NCI-H1417 treated with DMSO at 0.1 percent for 48 hours (cell line): ENCODE measurements at regions not wholly inside any gene's neighbourhood (a gene's known extent, or its start where the extent isn't known, plus 50 kb on each side); places are given as distances from the start of the nearest gene placed in this dataset.

ENCODE experiments used
- DNase-seq: peaks from one replicate; lab custom pipeline; 2025; lab: John Stamatoyannopoulos, UW

DNA sequence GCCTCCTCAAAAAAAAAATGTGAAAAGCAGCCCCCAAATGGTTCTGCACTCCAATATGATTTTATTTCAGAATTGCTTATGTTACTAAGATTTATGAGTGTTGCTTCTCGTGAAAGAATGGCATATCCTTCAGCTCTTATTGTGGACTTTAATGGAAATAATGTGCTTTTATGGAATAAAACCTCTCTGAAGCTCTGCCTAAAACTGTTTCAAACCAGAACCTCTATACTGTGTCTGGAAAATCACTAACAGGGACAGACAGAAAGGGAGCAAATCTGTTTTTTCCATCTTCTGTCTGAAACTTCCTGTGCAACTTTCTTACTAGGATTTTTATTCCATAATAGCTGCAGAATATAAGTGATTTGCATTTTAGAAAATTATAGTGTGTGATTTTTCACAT lies 493.1 kb downstream of the ANKRD50 start:
- no peak for DNase-seq

DNA sequence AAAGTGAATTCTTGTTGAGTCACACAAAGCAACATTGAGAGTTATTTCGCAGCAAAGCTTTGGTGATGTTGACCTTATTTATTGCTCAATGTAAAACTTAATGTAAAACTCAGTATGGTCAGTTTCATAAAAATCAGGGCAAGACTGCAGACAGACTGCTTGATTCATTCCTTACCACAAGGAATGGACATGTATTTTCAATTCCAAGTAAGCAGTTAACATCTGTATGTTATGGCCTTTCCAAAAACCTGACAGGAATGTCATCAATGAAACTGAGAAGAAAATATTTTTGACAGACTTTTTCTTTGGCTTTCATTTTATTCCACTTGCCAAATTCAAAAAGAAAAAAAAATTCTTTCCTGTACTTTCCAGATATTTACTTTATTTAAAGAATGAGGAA lies 488.3 kb downstream of the ANKRD50 start:
- no peak for DNase-seq

DNA sequence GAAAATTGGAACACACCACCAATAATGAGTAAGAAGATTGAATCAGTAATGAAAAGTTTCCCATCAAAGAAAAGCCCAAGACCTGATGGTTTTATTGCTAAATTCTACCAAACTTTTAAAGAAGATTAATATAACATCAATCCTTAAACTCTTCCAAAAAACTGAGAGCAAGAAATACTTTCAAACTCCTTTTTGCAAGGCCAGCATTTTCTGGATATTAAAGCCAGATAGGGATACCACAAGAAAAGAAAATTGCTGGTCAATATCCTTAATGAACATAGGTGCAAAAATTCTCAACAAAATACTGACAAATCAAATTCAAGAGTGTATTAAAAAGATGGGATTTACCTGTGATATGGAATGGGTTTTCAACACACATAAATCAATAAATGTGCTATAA lies 484.6 kb downstream of the ANKRD50 start:
- no peak for DNase-seq

DNA sequence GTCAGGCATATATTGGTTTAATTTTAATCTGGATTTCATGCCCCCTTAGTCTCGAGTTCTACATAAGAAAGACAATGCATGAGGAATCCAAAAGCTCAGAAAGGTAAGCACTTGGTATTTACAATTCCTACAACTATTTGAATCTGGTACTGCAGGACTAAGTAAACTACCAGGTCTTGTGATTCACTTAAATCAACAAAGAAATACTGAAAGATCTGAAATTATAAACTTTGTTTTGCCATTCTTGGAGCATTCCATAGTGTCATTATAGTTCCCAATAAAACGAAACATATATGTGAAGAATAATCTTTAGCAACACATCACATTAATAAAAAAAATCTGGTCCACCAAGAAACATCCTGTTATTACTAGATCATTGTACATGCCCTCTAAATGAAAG lies 482.3 kb downstream of the ANKRD50 start:
- DNase-seq, result no peak

DNA sequence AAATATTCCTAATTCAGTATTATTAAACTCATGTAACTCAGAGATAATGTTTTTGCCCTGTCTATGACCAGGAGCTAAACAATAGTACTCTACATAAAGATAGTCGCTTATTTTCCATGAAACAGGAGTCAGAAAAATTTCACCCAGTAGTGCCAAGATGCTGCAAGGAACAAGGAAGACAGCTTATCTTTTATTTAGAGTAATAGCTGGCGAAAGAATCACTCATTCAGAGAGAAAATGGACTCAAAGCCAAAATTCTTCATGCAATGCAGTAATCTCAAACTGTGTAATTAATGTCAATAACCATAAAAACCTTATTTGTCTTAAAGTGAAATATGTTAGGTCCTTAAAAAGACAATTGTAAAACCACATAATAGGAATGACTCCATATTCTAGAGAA lies 477.8 kb downstream of the ANKRD50 start:
- no peak for DNase-seq

DNA sequence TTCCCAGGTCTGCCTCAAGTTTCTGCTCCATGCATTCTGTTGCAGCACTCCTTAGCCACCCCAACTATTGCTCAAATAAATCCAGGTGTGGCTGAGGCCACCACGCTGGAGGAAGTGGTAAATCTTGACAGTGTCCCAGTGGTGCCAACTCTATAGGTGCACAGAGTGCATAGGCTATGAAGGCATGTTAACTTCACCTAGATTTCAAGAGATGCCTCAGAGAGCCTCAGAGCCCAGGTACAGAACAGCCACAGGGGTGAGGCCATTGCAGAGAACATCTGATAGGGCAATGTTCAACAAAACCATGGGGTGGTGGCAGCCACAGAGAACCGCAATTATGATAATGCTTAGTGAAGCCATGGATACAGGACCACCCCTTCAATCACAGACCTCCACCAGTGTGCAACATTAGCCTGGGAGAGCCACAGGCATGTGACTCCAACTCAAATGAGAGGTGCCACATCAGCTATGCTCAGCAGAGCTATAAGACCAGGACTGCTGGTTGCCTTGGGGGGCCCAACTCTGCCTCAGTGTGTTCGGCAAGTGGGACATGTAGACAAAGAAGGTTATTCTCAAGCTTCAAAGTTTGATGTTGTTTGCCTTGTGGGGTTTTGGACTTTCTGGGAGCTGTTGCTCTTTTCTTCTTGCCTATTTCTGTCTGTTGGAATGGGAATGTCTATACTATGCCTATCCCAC lies 468.7 kb downstream of the ANKRD50 start:
- DNase-seq, result no peak

DNA sequence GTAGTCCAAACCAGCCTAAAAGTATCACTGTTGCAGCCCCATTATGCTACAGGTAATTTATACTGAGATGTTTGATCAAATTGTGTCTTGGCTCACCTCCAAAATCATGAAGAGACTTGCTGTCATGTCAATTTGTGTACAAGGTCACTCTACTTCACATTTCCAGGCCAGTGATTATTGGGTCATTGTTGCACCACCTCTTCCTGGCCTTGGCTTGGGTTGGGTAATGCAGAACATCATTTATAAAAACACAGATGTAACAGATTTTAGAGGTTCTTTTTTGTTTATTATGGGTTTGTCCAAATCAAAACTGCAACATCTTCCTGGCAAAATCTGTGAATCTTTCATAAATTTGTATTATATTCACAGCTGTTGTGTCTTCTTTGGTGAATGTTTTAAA lies 459.5 kb downstream of the ANKRD50 start:
- peak; percentile 70 for DNase-seq

DNA sequence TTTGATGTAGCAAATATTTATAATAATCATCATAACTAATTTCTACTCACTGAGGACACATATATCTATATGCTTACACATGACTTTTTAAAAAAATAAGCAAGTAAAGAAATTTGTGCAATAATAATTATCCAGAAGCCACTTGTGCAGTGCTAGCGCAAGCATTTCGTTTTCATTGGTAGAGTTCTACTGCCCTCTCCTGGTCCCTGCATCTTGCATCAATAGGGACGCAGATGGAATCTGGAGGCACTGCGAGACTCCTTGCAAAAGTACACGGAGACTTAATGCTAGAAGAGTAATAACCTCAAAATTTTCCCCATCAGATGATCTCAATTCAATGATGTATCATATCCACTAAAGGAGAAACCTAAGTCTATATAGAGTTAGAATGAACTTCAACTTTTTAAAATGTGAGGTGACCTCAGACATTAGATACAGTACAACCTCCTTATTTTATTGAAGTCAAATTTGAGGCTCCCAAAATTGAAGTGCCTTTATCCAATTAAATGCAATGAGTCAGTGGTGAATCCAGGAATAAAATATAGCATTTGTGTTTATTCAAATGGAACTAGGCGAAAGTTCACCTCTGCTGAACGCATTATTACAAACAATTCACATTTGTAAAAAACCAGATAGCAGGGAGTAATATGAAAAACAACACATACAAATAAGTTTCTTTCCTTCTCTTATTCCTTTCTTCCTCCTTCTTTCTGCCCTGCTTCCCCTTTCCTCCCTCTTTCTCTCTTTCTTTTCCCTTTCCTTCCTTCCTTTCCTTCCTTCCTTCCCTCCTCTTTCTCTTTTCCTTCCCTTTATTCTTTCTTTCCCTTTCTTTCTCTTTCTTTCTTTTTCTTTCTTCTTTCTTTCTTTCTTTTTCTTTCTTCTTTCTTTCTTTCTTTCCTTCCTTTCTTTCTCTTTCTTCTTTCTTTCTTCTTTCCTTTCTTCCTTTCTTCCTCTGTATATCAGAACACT lies 450.0 kb downstream of the ANKRD50 start:
- DNase-seq, result peak; percentile 34

DNA sequence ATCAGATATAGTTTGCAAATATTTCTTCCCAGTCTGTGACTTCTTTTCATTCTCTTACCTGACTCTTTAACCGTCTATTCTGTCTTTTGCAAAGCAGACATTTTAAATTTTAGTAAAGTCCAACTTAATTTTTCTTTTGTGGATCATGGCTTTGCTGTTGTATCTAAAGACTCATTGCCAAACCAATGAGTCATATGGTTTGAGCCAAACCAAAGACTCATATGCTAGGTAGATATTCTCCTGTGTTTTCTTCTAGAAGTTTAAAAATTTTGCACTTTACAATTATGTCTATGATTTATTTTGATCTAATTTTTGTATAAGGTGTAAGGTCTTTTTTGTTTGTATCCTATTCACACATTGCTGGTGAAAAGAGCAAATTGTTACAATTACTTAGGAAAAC lies 446.8 kb downstream of the ANKRD50 start:
- DNase-seq, result no peak

DNA sequence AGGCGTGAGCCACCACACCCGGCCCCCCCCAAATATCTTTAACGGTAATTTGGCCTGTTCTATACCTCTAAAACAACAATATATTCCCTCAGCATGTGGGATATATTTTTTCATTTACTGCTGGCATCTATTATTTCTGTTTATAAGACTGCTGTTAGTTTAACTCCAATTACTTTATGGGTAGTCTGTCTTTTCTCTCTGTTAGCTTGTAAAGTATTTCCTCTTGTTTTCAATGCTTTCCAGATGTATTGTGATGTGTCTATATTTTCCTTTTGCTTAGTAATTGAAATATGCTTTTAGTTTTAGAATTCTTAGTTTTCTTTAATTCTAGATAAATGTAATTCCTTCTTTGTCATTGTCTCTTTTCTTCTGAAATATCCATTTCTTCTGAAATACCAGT lies 445.8 kb downstream of the ANKRD50 start:
- no peak for DNase-seq

DNA sequence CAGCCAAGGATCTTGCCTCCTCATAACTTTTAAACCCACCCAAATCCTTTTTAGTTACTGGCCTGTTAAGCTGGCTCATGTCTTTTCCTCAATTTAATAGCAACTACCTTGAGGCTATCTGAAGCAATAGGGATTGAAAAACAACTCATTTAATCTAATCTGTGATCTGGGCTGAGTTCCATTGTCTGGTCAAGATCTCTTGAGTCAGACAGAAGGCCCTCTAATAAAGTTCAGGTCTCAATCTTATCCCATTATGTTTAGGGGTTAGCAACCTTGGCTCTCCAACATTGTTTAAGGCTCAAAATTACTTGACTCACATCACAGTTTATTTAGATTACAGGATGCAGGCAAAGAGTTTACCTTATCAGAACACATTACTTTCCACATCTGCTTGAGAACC lies 436.1 kb downstream of the ANKRD50 start:
- no peak for DNase-seq

DNA sequence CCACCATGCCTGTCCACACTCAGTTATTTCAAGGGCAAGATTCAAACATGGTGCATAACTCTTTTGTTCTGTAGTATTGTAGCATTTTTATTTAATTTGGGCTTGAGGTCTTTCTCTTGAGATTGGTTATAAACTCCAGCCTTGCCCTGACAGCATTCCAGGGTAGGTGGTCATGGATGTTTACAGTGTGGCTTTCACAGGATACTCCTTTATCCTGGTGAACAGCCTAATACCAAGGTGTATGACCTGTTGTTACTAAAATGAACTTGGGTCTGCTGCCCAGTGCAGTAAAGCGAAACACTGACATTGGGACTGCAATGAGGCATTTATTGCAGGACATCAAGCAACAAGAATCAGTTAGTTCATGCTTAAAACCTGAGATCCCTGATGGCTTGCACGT lies 434.8 kb downstream of the ANKRD50 start:
- DNase-seq, result no peak

DNA sequence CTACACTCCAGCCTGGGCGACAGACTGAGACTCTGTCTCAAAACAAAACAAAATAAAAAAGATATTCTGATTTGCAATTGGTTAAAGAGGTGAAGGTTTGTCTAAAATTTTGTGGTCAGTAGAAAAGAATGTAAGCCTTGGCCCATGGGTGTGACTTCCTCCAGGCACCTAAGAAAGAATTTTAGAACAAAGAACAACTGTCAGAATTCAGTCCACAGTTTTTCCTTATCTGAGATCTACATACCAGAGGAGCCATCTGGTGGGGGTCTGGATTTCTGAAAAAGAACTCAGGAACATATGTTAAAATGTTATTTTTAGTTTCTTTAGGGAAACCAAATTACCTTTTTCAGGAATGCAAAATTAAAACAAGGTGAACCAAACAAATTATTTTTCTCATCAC lies 434.1 kb downstream of the ANKRD50 start:
- no peak for DNase-seq

DNA sequence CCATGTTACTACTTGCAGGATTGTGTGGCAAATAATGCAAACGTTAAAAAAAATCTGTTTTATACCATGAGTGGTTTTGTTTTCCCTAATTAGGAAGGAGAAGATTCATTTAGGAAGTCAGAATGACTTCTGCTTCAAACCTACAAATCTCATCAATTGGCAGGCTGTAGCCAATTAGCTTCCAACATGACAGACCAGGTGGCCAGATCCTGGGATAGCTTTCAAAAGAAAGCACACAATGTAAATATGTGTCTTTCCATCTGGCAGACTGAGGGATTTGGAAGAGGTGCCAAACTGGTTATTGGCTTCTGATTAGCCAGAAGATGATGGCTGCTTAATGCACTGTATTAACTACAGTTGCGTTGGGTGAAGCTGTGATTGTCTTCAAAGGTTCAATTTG lies 432.8 kb downstream of the ANKRD50 start:
- DNase-seq, result no peak

DNA sequence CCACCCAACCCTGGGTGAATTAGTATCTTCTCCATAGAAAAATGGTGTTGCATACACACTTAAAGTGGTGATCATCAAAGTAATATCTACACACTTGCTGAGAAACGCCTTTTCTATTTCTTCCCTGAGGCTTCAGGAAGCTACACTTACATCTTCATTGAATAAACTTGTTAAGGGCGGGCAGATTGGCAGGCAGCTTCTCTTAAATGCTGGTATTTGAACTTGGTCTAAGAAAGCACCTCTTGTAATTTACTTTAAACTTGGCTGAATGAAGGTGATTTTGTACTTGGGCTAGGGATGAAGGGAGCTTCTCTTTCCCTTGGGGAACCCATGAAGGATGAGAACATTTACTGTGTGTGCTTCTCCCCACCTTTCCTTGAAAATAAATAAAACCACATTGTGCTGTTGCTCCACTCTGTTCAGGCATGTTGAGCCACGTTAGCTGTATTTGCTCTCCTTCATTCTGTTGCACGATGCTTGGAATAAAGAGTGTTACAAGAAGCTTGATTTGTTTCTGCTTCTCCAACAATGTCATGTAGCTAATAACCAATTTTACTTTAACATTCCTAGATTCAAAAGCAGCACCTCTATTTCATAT lies 430.1 kb downstream of the ANKRD50 start:
- DNase-seq, result no peak

DNA sequence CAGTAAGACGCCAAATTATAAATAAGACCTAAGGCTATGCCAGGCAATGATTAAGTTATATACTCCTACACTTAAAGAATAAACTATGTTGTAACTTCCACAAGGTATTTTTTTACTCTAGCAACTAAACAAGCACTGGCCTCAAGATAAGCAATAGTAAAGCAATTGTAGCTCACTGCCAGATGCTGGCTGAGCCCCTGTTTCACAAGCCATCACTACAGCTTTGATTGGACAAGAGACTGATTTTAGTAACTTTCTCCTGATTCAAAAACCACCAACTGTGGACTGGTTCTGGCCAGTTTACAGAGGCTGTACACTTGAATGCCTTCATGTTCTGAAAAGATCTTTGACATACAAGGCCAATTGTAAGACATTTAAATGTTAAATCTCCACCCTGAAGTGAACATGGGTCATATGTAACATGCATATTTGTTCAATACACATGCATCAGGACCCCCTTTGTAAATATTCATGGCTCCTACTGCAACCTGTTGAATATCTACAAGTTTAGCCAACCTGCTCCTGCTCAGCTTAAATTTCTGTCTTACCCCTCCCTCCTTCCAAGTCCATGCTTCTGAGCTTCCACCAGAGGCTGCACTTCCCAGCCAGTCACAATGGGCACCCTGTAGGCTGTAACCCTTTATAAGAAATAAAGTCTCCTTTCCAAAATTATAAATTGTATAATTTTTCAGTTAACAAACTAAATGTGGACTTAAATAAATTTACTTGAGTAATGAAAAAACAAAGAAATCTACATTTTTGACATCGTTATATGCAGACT lies 423.6 kb downstream of the ANKRD50 start:
- no peak for DNase-seq

DNA sequence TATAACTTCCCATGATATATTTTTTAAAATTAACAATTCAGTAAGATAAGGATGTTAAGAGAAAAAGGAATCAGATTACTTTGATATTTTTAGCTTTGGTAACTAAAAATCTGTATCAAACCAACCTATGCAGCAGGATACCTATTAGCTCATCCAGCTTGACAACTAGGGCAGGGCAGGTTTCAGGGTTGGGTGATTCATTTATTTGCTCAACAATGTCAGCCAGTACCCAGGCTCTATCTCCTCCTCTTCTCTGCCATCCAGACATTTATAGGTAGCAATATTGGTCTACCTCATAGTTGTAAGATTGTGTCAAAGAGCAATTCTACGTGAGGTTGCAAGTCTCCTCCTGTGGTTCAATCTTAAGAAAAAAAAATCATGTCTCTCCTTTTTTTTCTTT lies 421.9 kb downstream of the ANKRD50 start:
- no peak for DNase-seq

DNA sequence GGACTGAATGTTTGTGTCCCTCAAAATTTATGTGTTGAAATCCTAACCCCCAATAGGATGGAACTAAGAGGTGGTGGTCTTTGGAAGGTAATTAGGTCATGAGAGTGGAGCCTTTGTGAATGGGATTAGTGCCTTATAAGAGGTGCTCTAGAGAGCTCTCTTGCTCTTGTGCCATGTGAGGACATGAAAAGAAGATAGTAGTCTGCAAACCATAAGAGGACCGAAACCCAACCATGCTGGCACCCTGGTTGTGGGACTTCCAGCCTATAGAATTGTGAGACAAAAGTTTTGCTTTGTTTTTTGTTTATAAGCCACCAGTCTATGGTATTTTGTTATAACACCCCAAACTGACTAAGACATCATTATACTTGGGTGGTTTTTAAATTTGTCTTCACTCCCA lies 417.1 kb downstream of the ANKRD50 start:
- DNase-seq, result no peak

DNA sequence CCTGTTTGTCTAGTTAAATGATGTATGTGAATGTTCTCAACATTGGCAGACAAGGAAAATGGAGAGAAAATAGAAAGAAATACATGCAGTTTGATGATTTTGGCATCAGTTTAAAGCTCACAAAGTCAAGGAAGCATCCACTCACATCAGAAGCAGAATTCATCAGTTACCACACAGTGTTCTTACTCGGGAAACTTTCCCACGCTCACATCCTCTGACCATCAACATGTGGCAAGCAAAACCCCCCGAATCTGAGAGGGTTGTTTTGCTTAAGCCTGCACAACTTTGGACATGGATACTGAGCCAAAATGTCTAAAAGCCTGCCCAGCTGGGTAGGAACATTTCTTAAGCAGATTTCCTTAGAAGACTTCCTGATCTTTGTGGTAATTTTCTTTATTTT lies 407.6 kb downstream of the ANKRD50 start:
- DNase-seq, result no peak

DNA sequence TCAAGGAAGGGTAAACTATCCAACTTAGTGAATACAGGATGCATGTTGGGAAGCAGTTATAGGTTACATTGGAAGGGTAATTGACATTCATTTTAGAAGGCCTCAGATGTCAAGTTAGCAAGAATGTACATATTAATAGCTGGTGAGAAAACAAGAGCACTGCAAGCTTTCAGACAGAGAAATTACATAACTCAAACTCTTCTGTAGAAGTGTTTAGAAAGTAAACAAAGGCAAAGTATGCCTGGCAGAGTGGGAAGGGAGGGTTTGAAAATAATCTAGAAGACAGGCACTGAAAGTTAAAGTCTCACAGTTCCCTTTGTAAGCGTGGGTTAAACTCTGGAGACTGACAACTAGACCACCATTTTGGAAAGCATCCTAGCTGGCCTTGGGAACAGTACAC lies 406.2 kb downstream of the ANKRD50 start:
- DNase-seq, result no peak

DNA sequence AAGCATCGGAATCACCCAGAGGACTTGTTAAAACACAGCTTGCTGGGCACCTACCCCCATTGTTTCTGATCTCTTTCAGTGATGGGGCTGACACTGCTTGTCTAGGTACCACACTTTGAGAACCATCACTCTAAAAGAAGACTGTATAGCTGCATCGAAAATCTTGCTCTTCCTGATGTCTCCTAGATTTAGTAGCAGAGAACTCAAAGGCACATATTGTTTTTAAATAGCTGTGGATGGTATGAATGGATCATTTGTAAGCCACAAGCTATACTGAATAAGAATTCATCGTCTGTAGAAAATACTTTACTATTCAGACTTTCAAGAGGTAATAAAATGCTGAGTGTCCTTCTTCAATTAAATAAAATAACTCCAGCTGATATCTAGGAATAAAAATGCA lies 405.4 kb downstream of the ANKRD50 start:
- no peak for DNase-seq

DNA sequence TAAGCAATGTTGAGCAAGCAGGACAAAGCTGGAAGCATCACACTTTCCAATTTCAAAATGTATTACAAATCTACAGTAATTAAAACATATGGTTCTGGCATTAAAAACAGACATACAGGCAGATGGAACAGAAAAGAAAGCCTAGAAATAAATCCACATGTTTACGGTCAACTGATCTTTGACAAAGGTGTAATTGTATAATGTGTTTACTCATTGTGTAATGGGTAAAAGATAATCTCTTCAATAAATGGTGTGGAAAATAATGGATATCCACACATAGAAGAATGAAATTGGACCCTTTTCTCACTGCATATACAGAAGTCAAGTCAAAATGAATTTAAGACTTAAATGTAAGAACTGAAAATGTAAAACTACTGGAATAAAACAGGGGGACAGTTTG lies 394.2 kb downstream of the ANKRD50 start:
- DNase-seq, result peak; percentile 83
